ENCODE measurements at regions not wholly inside any gene's neighbourhood (a gene's known extent, or its start where the extent isn't known, plus 50 kb on each side); places are given as distances from the start of the nearest gene placed in this dataset.

DNA sequence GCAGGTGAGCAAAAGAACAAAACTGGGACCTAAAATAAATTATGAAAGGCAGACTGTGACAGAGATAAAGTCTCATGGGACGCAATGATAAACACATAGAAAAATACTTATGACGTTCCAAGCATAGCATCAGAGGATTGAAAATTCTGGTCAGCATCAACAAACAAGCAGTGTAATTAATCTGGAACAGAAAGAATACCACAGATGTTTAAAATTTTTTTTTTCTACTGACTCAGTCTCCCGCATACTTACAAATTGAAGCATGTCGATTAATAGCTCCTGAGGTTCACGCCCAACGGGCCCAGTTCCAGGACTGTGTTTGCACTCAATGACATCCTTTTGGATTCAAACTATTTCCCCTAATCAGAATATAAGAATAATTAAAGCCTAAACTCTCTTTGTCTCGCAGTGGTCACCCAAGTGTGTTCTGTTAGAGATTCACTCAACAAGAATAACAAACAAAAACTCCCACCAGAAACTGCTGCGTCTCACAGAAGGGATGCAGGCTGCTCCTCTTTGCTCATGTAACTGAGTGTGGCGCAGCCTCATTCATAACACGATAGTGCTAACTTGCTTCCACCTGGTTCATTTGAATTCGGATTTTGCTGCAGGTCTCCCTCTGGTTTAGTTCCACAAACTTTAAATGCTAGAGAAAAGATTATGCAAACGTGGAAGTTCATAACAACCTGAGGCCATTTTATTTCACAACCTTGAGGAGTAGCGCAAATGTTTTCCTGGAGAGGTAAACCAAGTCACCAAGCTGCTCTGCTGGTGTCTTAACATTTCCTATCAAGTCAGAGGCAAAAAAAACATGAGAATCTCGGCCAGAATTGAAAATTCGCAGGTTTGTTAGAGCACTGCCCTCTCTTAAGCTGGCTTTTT lies 69.0 kb upstream of the CITED2 start:
- H3K4me3 Mint-ChIP-seq: no peak overlapping the region
- peaks cover 14 to 24% of the 10 kb centered on the region in 2 donors for H3K4me1 Mint-ChIP-seq
- no peak for ATAC-seq (replicated peaks)
- no peaks in the 10 kb centered on the region for H3K36me3 Mint-ChIP-seq
- H3K27ac Mint-ChIP-seq: no peak overlapping the region
- H3K9me3 Mint-ChIP-seq: no peaks in the 10 kb centered on the region
- no peaks in the 10 kb centered on the region for H3K27me3 Mint-ChIP-seq
- DNase-seq: no peak

DNA sequence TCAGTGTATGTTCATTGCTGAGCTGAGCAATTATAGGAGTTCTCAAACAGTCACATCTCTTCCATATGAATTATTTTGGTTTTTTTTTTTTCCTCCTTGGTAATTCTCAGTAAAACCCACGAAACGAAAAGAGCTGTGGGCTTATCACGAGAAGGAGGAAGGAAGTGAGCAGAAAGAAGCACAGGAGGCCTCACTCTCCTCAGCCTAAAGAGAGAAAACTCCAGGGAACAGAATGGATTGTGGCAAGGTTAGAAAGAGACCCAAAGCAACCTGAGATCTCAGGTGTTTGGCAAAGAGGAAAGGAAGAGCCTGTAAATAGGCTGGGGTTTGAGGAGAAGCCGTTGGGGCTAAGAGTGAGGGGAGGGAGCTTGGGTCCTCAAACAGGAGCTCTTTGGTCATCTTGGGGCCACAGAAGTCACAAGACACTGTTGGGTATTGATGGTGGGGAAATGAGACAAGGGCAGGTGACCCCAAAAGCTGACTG lies 67.8 kb upstream of the CITED2 start:
- peak overlapping the region; percentile 20 for H3K27ac Mint-ChIP-seq
- no peaks in the 10 kb centered on the region for H3K9me3 Mint-ChIP-seq
- ATAC-seq (replicated peaks): no peak
- no peak overlapping the region for H3K4me3 Mint-ChIP-seq
- H3K27me3 Mint-ChIP-seq: no peaks in the 10 kb centered on the region
- H3K4me1 Mint-ChIP-seq: peaks cover 7 to 12% of the 10 kb centered on the region in 2 donors
- DNase-seq: no peak
- no peaks in the 10 kb centered on the region for H3K36me3 Mint-ChIP-seq

DNA sequence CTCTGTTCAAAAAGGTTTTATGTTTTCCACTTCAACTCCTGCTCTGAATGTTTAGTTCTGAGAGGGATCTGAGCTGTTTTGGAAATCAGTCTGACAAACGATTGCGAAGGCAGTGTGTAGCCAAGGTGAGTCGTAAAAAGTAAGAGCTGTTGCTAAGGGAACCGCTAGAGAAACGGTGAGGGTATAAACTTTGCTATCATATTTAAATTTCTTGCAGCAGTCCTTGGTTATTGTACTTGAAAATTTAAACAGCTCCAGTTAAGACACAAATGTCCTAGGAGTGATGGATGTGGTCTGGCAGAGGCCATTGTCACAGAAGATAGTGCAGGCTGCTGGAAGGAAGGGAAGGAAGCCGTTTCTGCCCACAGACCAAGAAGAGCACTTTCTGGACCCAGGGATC lies 64.9 kb upstream of the CITED2 start:
- Mint-ChIP-seq H3K36me3 (no peaks in the 10 kb centered on the region), H3K27me3 (no peaks in the 10 kb centered on the region), H3K9me3 (no peaks in the 10 kb centered on the region), H3K4me3 (no peak overlapping the region), H3K4me1 (peaks cover 4 to 11% of the 10 kb centered on the region in 2 donors), H3K27ac (no peak overlapping the region)
- no peak for DNase-seq
- no peak for ATAC-seq (replicated peaks)

DNA sequence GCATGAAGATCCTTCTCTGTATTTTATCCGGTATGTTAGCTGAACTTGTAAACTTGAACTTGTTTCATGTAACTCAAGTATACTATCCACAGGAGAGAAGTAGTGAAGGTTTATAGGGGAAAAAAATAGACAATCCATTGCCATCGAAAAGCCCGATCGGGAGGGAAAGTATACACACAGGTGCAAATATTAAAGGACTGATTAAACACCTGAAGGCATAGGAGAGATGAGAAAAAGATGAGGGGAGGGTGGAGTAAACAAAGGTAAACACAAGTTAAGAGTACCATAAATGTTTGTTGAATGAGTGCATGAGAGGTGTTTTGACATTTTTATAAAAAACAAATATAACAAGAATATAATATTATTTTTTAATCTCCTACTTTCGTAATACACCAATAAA lies 64.3 kb upstream of the CITED2 start:
- DNase-seq (no peak), ATAC-seq (replicated peaks) (no peak)
- peaks cover 5 to 16% of the 10 kb centered on the region in 2 donors for H3K4me1 Mint-ChIP-seq
- no peaks in the 10 kb centered on the region for H3K36me3 Mint-ChIP-seq
- no peak overlapping the region for H3K27ac Mint-ChIP-seq
- no peak overlapping the region for H3K4me3 Mint-ChIP-seq
- H3K27me3 Mint-ChIP-seq: no peaks in the 10 kb centered on the region
- no peaks in the 10 kb centered on the region for H3K9me3 Mint-ChIP-seq

DNA sequence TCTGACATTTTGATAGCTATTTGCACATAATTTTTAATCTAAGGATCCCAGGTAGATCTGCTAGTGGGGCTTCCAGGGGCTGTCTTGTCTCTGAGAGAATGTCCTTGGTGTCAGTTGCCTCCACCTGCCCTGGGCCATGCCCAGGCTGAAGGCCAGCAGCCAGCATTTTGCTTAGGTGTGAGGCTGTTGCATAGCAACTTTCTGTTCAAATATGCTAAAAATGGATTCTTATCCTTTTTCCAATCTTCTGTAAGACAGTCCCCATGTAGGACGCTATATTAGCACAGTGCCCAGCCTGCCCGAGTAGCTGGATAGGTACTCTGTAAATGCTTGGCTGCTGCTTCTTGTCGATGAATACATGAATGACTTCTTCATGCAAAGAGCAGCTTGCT lies 62.5 kb upstream of the CITED2 start:
- Mint-ChIP-seq H3K4me3 (no peak overlapping the region), H3K27ac (no peak overlapping the region), H3K27me3 (no peaks in the 10 kb centered on the region), H3K36me3 (peaks cover 0 to 7% of the 10 kb centered on the region in 2 donors), H3K4me1 (peaks cover 5 to 16% of the 10 kb centered on the region in 2 donors), H3K9me3 (peaks cover 0 to 4% of the 10 kb centered on the region in 2 donors)
- ATAC-seq (replicated peaks): no peak
- DNase-seq: no peak

DNA sequence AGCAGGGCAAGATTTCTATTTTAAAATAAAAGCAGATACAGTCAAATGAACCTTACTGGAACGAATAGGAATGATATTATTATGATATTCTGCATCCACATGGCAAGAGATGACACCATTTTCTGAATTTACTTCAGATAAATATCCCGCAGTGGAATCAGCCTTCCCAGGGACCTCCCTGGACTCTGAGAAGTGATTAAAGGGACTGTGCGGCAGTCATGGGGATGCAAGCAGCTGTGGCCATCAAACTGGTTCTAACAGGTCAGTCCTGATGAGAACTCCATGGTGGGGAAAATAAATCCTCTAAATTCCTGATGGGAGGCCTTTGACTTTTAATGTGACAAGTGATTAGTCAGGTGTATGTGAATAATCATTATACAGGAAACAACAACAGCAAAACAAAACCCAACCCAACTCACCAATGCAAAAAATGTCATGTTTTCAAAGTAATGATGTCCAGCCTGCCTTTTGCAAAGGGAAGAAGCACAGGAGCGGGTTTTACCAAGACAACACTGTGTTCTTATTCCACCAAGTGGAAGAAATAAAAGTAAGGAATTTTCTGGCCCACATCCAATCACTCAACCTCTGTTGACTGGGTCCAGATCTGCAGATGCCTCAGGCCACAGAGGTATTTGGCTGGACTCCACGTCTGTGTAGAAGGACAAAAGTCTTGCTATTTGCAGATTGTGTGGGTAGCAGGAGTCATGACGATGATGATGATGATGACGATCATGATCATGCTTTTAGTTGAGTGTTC lies 61.9 kb upstream of the CITED2 start:
- no peak overlapping the region for H3K4me3 Mint-ChIP-seq
- peaks cover 5 to 16% of the 10 kb centered on the region in 2 donors for H3K4me1 Mint-ChIP-seq
- H3K27ac Mint-ChIP-seq: no peak overlapping the region
- peaks cover 0 to 7% of the 10 kb centered on the region in 2 donors for H3K36me3 Mint-ChIP-seq
- ATAC-seq (replicated peaks) (no peak), DNase-seq (no peak)
- H3K27me3 Mint-ChIP-seq: no peaks in the 10 kb centered on the region
- H3K9me3 Mint-ChIP-seq: peaks cover under 1 to 4% of the 10 kb centered on the region in 2 donors

DNA sequence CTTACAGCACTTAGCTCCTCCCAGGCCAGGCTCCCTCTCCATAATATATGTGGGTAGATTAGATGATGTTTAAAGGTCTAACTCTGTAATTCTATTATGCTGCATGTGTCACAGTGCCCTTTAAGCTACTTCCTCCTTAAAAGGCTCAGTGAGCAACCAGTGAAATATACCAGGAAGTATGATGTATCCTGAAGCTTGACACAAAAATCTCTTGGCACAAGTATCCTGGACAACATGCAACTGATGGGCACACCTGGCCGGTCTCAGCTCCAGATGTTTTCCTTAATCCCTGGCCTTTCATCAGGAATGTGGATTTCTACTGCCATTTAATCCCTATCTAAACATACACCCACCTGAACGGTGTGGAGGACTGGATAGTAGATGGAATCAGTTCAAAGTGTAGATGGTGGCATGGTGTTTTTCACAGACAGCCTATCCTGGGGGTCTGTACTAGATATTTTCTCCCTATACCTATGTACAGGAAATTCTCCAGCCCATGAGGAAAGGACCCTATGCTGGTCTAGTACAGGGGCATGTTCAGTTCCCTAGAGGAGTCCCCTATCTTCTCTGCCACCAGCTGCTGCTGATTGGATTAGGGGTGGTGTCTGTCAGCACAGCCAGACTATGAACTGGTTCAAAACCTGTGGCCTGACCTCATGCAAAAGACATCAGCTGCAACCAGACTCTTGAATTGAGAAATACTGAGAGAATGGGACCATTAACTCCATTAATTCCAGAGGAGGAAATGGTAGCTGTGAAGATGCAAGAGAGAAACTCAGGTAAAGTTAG lies 59.4 kb upstream of the CITED2 start:
- peak; percentile 93 to 95 for ATAC-seq (replicated peaks)
- Mint-ChIP-seq H3K36me3 (peaks cover 0 to 7% of the 10 kb centered on the region in 2 donors), H3K4me3 (no peak overlapping the region), H3K27me3 (no peaks in the 10 kb centered on the region), H3K4me1 (peaks cover 5 to 16% of the 10 kb centered on the region in 2 donors), H3K27ac (no peak overlapping the region), H3K9me3 (peaks cover 2 to 4% of the 10 kb centered on the region in 2 donors)
- no peak for DNase-seq

DNA sequence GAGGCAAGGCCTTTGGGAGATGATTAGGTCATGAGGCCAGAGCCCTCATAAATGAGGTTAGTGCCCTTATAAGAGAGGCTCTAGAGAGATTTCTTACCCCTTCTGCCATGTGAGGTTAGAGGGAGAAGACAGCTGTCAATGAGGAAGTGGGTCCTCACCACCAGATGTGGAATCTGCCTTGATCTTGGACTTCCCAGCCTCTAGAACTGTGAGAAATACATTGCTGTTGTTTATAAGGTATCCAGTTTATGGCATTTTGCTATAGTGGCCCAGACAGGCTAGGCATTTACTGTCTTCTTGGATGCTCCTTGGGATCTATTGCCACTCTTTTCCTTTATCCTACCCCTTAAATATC lies 57.1 kb upstream of the CITED2 start:
- peaks cover 5 to 16% of the 10 kb centered on the region in 2 donors for H3K4me1 Mint-ChIP-seq
- DNase-seq (no peak), ATAC-seq (replicated peaks) (no peak)
- H3K27me3 Mint-ChIP-seq: no peaks in the 10 kb centered on the region
- peaks cover 2 to 4% of the 10 kb centered on the region in 2 donors for H3K9me3 Mint-ChIP-seq
- peaks cover 0 to 7% of the 10 kb centered on the region in 2 donors for H3K36me3 Mint-ChIP-seq
- no peak overlapping the region for H3K4me3 Mint-ChIP-seq
- H3K27ac Mint-ChIP-seq: no peak overlapping the region

DNA sequence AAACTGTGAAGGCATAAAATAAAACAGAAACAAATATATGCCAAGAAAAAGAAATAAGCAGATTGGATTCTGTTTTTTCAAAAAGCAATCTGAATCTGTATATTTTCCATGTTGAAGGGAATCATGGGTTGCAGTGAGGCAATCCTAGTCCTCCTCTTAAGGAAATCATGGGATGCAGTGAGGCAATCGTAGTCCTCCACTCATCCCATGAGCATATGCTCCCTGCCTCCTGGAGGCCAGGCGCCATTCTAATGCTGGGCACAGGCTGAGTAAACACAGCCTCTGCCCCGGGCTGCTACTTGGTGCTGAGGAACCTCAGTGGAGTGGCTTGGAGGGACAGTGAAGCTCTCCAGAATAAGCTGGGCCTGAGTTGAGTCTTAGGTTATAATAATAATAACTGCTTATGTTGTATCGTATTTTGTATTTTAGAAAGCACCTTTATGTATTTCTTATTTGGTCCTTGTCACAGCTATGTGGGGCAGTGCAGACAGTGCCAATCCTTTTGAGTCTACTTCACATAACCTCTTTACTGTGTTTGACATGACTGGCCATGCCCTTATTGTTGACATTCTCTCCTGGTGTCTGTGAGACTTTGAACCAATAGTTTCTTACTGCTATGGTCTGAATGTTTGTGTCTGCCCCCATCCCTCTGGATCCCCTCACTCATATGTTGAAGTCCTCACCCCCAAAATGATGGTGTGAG lies 56.6 kb upstream of the CITED2 start:
- H3K4me1 Mint-ChIP-seq: peaks cover 5 to 16% of the 10 kb centered on the region in 2 donors
- H3K27me3 Mint-ChIP-seq: no peaks in the 10 kb centered on the region
- no peak overlapping the region for H3K4me3 Mint-ChIP-seq
- peaks cover 2 to 4% of the 10 kb centered on the region in 2 donors for H3K9me3 Mint-ChIP-seq
- H3K36me3 Mint-ChIP-seq: peaks cover 0 to 7% of the 10 kb centered on the region in 2 donors
- no peak overlapping the region for H3K27ac Mint-ChIP-seq
- DNase-seq: no peak
- ATAC-seq (replicated peaks): no peak

DNA sequence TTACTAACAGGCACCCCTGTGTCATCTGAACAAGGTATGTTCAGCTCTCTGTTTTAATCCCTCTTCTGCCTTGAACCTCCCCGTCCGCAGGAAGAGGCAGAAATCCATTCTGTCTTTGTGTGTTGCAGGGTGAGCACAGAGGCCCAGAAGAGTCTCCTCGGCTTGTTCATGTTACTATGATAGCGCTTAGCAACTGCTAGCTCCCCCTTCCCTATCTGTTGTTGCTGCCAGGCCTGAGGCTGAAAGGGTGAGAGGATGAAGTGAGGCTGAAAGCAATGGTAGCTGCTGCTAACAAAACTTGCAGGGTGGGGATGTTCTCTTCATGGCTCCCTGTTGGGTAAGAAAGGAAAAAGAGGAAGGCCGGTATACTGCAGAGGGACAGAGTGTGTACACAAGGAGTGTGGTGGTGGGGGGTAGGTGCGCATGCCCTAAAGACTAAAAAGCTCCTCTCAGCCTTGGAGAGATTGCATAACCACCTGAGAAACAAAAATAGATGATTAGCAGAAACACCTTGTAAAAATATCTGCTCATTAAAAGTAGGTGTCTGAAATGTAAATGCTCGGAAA lies 55.2 kb upstream of the CITED2 start:
- Mint-ChIP-seq H3K27me3 (no peaks in the 10 kb centered on the region), H3K4me3 (no peak overlapping the region), H3K4me1 (peaks cover 5 to 15% of the 10 kb centered on the region in 2 donors), H3K9me3 (peaks cover 2 to 4% of the 10 kb centered on the region in 2 donors), H3K36me3 (peaks cover 0 to 7% of the 10 kb centered on the region in 2 donors), H3K27ac (no peak overlapping the region)
- no peak for DNase-seq
- ATAC-seq (replicated peaks): no peak

DNA sequence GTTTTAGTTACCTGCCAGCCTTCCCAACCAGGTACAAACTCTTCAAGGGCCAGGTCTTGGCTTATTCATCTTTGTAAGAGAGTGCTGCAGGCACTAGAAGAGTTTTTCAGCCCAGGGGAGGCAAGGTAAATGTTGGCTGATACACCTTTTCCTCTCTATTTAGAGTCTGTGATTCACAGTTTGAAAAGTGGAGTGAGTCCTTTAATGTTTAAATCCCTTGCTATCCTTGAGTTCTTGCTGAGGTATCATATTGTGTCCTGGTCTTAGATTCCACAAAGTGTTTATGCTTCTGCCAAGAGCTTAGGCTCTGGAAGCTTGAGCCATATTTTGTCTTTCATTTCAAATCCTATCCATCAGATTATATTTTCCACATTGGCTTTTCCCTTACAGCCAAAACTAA lies 52.8 kb upstream of the CITED2 start:
- no peak overlapping the region for H3K27ac Mint-ChIP-seq
- no peak for DNase-seq
- peaks cover 0 to 2% of the 10 kb centered on the region in 2 donors for H3K36me3 Mint-ChIP-seq

DNA sequence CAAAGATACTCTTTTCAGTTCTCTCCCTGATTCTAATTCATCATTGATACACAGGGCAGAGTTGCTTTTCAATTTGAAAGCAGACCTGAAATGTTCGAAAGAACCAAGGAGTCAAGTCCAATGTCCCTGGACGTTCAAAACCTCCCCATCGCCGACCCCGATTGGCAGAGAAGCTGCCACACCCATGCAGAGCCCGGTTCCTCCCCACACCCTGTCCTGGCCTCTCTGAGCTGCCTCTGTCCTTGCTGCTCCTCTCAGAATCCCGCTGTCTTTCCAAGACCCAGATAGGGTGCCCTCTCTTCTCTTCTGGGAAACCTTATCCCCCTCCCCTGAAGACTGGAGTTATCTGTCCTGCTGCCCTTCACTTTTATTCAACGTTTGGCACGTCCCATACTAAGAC lies 52.3 kb upstream of the CITED2 start:
- ATAC-seq (replicated peaks): no peak
- H3K36me3 Mint-ChIP-seq: peaks cover 0 to under 1% of the 10 kb centered on the region in 2 donors
- peaks cover 4 to 10% of the 10 kb centered on the region in 2 donors for H3K4me1 Mint-ChIP-seq

More for the DNA sequence above, 52.8 kb upstream of the CITED2 start:
- no peaks in the 10 kb centered on the region for H3K27me3 Mint-ChIP-seq
- peaks cover 3 to 6% of the 10 kb centered on the region in 2 donors for H3K4me1 Mint-ChIP-seq
- ATAC-seq (replicated peaks): no peak
- H3K4me3 Mint-ChIP-seq: no peak overlapping the region
- H3K9me3 Mint-ChIP-seq: peaks cover 2% of the 10 kb centered on the region in 2 donors

DNA sequence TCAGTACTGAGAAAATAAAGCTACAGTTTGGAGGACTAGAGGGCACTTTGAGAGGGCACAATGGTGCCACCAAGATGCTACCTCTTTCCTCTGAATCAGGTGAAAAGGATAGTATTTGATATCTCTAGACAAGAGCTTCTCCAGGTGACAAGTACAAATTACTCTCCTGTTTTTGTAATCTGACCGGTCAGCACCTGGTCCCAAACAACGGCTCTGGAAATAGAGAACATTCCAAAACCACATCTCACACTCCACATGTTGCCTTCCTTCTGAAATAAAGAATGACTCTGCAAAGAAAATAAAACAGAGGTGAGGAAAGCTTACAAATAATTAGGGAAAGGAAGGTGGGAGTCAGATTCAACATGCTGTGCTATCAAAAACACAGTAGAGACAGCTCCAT lies 51.3 kb upstream of the CITED2 start:
- peaks cover 0 to 3% of the 10 kb centered on the region in 2 donors for H3K36me3 Mint-ChIP-seq
- H3K4me1 Mint-ChIP-seq: peaks cover 4 to 10% of the 10 kb centered on the region in 2 donors
- no peak overlapping the region for H3K27ac Mint-ChIP-seq
- no peaks in the 10 kb centered on the region for H3K9me3 Mint-ChIP-seq
- no peak overlapping the region for H3K4me3 Mint-ChIP-seq
- peaks cover 0 to 5% of the 10 kb centered on the region in 2 donors for H3K27me3 Mint-ChIP-seq
- ATAC-seq (replicated peaks) (no peak), DNase-seq (no peak)

More for the DNA sequence above, 52.3 kb upstream of the CITED2 start:
- DNase-seq: no peak
- Mint-ChIP-seq H3K4me3 (no peak overlapping the region), H3K9me3 (peaks cover 0 to 2% of the 10 kb centered on the region in 2 donors), H3K27me3 (peaks cover 0 to under 1% of the 10 kb centered on the region in 2 donors), H3K27ac (no peak overlapping the region)

All from stimulated activated naive B cell treated with anti-CD40 and anti-IgM and Interleukin-4, amounts not matched to agents 10 μg/mL and 1 μg/mL and 100 μg/mL, for 72 hours (primary cell).